GM21737 (cell line): ENCODE measurements at regions not wholly inside any gene's neighbourhood (a gene's known extent, or its start where the extent isn't known, plus 50 kb on each side); places are given as distances from the start of the nearest gene placed in this dataset.
"Not testable (repeated sequence)": the region's sequence is repeated elsewhere in the genome, so short reads cannot be mapped to it uniquely, and the experiment has no call there.

ENCODE experiments used
- ATAC-seq: cut with Tn5 transposase; IDR thresholded peaks from one replicate; pipeline ENCODE4 v1.9.1; 2021; ENCODE audit warnings: mild to moderate bottlenecking, moderate library complexity; ENCODE audit not compliant: unreplicated experiment

DNA sequence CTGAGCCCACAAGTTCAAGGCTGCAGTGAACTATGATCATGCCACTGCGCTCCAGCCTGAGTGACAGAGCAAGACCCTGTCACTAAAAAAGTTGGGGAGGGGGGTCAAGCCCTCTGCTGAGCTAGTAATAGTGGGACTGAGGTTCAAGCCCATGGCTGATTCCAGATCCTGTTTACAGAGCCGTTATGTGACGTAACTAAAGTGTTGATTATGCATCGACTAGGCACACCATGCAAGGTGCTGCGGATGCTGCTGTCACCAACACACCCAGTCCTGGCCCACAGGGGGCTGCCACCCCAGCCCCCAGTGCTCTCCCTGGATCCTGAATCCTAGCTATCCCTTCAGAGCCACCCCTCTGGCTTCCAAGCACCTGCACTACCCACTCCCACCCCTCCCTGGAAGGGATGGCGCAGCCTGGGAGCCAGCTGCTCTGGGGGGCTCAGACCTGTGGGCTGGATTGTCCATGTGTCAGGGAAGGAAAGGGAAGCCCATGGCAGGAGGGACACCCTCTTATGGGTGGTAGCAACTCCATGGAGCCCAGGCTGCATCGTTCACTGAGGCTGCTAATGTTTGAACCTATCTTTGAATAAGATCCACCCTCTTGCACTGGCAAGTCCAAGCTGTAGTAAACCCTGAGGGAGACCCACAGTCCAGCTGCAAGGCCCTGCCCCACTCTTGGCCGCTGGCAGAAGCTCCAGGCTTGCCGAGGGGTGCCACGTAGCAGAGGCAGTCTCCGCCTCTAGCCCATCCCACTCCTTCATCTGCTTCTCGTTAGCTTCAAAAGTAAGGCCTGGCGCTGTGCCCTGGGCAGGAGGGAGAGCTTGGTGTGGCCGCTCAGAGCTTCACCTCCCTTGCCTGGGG, 95.0 kb downstream of the SNX5 start:
- no peak for ATAC-seq

DNA sequence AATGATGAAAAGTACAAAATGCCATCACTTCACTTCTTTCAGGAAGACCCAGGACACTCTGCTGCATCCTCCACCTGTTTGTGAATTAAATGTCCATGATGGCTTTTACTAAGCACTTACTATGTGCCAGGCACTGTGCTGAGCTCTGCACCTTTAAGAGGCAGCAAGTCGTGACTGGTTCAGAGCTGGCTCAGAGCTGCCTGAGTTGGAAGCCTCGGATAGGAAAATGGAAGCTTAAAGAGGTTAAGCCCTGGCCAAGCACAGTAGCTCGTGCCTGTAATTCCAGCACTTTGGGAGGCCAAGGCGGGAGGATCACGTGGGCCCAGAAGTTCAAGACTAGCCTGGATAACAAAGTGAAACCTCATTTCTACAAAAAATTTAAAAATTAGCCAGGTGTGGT, 95.6 kb downstream of the SNX5 start:
- ATAC-seq: no peak

DNA sequence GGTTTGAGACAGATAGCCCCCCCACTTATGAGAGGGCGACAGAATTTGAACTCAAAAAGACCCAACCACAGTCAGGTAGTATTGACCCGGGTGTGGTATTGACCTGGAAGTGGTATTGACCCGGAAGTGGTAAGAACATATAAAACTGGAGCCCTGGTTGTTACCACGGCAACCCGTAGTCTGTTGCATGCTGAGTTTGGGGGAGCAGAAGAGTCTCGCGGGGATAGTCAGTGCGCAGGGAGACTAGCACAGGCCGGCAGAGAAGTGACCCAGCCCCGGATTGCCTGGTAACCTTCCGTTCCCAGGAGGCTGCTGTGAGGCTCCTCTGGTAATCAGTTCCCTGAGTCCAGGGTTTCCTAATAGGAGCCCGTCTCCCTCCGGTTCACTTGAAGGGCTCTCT, 96.2 kb downstream of the SNX5 start:
- ATAC-seq: no peak

DNA sequence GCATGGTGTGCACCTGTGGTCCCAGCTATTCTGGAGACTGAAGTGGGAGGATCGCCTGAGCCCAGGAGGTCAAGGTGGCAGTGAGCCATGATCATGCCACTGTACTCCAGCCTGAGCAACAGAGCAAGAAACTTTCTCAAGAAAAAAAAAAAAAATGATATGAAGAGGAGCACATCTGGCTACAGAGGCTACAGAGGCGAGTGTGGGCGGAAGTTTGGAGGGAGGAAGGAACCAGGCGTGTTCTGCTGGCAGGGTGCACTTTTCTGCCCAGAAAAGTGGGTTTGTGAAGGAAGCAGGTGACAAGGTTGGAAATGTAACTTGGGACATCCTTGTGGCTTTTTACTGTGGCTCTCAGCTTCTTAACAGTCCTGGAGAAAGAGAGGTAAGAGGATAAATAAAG, 96.7 kb downstream of the SNX5 start:
- no peak for ATAC-seq

DNA sequence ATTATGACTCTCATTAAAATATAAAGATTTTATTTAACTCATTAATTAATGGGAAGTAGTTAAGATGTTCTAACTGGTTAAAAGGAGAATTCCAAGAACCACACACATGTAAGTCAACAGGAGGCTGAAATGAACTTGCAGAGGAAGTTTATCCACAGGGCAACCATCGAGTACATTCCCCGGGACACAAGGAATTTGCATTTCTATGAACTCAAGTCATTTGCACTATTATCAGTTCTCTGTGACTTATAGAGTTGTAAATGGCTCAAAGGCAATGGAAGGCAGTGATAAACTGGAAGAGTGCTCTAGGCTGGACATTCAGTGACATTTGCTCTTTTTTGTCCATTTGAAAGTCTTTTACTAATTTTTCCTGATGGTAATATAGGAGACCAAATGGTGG, 97.4 kb downstream of the SNX5 start:
- ATAC-seq: no peak

DNA sequence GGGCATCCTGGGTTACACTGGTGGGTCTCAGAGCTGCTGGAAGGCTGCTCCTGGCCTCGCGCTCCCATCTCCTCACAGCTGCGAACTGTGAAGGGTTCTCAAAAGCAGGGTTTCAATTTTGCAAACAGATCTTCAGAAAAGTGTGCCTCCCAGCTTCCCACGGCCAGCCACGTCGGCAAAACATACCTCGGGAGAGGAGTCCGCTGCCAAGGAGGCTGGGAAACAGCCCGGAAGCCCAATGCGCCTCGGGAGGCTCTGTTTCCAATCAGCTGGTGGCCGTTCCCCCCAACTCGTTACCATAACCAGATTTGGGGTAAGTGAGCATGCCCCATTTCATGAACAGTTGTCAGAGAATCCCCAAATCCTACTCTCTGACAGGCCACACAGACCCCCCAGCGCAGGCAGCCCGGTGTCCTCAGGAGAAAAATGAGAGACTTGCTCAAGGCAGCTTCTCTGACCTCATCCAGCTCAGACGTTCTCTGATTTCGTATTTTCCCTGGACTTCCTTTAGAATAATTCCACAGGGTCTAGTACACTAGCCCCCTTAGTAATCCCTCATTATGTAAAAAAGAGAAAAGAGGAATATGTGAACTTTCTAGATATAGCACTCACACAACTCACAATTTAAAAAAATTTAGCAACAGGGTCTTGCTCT, 98.4 kb downstream of the SNX5 start:
- no peak for ATAC-seq

DNA sequence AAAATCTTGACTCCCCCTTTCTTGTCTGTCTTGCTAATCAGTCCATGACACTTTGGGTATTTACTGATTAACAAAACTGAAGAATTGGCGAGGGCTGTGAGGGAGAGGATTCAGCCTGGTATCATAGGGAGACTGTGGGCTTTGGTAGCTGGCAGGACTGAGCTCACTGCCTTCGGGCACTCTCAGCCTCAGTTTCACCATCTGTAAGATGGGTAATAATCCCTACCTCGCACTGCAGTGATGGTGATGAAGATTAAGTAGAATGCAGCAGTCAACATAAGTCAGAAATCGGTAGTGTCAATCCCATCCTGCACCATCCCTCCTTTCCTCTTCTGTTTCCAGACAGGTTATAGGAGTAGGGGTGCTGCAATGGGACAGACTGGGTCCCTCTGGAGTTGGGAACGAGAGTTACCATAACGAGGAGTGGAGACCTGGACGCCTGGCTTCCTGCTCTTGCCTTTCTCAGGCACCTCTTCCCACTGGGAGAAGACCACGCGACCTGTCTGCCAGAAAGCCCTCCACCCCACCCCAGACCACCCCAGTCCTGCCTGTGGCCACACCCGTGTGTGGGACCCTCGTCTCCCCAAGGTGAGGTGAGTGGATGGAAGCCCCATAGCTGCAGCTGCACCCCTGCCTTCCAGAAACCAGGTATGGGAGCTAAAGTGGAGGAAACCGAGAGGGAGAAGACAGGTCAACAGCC, 99.1 kb downstream of the SNX5 start:
- no peak for ATAC-seq

DNA sequence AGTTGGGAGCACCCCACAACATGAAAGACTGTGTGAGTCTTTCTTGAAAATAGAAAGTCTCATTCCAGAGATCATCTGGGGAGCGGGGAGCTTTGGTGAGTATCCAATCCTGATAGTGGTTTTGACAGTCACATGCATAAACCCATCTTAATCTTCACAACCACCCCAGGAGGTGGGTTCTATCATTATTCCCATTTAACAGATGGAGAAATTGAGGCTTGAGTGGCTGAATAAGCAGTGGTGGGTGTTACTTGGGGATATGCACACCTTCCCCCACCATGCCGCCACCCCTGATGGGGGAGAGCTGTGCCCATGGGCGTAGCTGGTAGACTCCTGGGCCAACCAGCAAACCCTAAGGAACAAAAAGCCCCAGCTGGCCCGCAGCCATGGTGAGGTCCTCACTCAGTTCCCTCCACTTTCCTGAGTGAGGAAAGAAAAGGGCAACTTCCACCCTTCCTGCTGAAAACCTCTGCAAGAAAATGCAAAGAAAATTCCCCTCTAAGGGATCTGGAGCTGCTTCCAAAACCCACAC, 99.8 kb downstream of the SNX5 start:
- no peak for ATAC-seq

DNA sequence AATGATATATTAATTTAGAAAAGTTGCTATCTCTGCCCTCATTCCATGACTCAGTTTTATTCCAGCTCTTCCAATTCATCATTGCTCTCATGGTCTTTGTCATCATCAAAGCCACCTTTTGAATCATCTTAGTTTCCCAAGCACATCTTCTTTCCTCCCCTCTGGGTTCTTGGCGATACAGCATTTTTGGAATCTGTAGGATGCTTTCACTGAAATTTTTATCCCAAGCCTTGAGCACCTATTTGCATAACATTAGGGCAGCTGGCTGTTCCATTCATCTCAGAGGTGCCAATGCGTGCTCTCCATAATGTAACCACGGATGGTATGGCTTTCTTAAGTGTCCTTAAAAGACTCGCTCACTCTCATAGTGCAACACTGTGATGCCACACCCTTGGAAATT, 100.4 kb downstream of the SNX5 start:
- ATAC-seq: no peak

DNA sequence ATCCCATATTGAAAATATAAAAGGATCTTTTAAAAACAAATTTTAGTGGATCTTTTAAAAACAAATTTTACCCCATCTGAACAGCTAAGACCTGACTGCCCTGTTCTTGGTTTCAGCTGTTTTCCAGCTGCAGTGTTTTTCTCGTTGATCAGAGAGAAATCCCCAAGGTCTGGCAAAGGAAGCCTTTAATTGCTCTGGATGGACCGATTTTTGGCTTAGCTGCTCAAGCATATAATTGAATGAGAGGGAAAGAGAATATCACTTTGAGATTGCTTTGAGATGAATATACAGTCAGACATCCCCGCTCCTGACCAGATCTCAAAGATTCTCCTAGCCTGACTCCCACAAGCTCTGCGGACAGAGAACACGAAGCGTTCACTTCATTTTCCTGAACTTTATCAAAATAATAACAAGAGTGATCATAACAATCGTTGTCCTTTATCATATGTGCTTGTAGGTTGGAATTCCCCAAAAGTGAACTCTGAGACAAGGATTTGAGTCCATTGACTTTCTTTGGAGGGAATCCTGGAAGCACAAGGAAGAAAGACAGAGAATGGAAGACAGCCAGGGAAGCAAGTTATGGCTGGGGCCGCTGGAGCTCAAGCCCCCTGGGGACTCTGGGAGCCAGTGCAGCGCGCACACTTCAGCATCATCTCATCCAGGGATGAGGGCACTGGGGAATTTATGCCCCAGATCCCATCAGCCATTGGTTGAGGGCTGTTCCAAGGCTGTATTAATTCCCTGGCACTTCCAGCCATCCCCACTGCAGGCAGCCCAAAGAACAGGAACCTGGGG, 101.3 kb downstream of the SNX5 start:
- no peak for ATAC-seq

DNA sequence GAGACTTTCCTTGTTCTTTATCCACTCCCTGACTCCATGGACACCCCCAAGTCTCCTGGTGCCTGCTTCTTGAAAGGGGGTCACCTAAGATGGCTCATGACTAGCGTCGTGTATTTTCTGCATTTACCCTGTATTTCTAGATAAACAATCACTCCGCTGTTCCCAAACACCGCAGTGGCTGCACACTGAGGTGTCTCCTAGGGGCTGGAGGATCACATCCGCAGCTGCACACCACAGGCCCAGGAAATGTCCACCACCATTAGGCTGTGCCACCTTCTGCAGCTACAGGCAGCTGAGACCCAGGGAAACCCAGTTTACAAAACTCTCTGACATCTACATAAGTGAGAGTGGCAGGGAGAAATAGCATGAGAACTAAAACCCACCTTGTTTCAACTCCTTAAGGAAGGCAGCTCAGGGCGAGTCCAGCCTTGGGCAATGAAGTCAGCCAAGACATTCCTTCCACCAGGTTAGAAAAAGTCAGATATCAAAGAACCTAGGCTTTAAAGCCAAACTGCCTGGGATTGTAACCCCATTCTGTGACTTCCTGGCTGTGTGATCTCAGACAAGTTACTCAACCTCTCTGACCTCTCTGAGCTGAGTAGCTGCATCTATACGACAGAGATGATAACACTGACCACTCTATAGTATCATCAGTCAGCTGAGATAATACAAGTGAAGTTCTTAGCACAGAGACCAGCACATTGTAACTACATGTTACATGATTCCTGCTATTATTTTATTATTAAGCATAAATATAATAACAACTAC, 102.2 kb downstream of the SNX5 start:
- ATAC-seq: no peak

DNA sequence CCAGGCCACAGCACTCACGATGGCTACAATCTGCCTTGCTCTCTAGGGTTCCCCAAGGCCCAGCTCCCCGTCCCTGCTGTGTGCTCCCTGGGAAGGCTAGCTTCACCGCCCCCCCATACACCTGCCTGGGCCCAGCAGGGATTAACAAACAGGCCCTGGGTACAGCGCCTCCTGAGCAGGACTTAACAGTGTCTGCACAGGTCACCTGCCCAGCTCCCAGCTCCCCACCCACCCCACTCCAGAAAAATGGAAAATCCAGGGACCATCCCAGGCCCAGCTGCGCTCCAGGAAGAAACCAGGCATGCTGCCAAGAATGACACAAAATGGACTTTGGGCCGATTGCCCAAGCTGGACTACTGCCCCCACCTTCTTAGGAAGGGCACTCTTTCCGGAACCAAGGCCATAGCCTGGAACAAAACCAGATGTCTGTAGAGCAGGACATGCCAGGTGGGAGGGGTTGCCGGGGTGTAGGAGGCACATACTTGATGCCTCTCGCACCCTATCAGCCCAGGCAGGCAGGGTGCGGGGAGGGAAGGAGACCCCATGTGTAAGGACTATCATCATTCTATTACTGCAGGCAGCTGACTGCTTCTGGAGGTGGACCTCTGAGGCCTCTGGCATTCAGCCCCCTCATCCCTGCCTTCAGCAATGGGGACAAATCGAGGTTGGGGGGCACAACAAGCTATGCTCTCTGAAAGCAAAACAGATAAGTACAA, 104.9 kb downstream of the SNX5 start:
- no peak for ATAC-seq

DNA sequence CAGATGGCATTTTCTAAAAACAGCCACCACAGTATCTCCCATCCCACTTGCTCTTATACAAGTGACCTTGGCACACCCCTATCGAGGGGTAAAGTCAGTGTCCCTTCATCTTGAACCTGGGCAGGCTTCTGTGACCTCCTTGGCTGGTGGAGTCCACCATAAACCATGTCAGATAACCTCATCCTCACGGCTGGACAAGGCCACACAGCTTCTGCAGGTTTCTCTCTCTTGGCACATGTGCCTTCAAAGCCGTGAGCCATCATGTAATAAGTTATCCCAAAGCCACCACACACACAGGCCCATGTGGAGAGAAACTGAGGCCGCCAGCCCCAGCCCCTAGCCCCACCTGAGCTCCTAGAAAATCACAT, 105.4 kb downstream of the SNX5 start:
- ATAC-seq: no peak

DNA sequence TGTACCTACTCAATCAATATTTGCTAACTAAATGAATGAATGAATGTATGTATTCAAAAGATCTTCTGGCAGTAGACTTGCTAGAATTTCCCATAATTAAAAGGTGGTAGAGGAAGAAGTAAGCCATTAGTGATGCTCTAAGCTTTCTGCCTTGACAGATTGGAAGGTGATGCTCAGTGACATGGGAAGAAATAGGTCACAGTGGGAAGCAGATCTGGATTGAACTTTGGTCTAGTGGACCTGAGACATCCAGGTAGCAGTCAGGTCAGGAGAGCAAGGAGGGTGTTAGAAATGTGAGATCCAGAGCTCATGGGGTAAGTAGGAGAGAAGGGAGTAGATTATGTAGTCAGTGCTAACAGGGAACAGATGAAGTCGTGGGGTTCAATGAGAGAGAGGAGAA, 106.4 kb downstream of the SNX5 start:
- ATAC-seq: no peak

DNA sequence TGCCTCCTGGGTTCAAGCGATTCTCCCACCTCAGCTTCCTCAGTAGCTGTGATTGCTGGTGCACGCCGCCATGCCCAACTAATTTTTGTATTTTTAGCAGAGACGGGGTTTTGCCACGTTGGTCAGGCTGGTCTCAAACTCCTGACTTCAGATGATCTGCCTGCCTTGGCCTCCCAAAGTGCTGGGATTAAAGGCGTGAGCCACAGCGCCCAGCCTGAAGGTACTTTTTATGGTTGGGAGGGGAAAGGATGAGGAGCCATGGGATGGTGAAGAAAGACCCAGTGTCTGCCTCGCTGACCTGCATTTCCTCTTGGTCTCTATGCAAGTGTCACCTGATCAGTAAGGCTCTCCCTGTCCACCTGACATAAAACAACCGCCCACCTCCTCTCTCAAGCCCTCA, 107.0 kb downstream of the SNX5 start:
- not testable (repeated sequence) for ATAC-seq

DNA sequence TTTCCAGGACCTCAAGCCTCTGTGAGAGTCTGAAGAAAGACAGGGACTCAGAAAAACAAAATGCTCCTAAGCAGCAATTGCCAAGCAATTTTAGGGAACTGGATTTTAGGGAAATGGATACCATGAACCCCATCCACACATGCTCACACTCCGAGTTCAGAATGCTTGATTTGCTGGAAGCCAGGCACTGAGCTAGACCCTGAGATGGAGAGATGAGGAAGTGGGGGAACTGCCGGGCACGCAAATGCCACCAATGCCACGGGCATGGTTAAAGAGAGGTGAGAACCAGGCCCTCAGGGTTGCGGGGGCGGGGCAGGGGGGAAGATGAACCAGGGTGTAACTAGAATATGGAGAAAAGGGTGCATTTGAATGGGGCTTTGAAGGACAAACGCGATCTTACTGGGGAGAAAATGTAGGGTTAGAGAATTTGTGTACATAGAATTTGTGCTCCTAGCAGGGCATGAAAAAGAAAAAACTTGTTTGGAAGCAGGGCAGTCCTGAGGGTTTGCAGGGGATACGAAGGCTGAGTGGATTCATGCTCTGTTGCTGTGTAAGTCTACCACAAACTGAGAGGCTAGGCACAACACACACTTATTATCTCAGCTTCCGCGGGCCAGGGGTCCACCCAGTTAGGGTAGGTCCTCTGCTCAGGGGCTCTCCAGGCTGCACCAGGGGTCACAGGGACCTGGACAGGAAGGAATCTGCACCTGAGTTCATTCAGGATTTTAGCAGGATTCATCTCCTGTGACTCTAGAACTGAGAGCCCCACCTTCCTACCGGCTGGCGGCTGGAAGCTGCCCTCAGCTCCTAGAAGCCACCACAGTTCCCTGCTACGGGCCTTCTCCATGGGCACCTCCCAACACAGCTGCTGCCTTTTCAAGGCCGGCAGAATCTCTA, 108.0 kb downstream of the SNX5 start:
- ATAC-seq: no peak

DNA sequence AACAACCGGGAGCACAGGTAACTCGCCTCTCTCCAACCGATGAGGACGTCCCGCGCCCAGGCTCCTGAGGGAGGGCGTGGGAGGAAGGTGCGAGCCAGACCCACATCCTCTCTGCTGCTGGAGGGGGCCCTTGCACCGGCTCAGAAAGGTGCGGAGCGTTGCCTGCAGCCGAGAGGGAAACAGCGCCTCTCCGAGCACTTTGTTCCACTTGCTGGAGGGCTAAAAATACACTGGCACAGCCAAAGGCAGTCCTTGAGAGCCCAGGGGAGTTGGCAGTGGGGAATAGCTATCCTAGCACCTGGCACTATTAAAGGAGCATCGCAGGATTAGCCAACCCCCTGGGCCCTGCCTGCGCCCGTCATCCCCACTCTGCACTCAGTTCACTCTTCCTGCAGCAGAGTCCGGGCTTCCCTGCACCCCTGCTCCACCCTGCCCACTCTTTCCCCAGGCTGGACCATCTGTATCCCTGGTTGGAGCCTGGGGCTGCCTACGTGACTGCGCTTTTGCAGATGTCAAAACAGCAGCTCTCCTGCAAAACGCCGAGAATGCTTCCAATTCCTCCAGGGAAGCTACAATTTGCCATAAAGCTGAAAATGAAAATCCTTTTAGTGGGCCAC, 108.9 kb downstream of the SNX5 start:
- ATAC-seq: peak; percentile 25

DNA sequence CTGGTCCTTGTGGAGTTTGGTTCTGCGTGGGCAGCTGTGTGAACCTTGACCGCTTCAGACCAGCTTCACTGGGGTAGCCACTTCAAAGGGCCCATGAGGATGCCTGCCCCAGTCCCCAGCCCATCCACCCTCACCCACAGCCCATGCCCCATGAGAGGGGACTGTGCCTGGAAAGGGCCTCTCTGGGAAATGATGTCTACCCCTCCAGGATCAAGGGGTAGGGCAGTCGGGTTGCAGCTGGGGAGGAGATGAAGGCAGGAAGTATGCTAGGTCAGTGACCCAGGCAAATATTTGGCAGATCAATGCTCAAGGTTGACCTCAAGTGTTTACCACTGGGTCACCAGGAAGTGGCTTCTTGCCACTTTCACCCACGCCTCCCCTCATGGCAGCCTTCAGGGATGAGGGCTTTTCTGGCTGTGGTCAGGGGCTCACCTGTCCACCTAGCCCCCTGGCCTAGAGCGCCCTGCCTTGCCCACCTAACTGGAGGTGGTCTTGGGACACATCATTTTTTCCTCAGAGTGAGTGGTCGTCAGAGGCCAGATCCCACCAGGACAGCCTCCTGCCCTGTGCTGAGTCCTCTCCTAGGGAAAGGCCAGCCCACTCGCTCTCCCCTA, 109.5 kb downstream of the SNX5 start:
- ATAC-seq: peak; percentile 39
